GM19395 (cell line): ENCODE measurements at regions not wholly inside any gene's neighbourhood (a gene's known extent, or its start where the extent isn't known, plus 50 kb on each side); places are given as distances from the start of the nearest gene placed in this dataset.

Source experiments
- ATAC-seq: cut with Tn5 transposase; IDR thresholded peaks from one replicate; pipeline ENCODE4 v1.9.1; 2021; ENCODE audit warnings: mild to moderate bottlenecking, moderate library complexity; ENCODE audit not compliant: unreplicated experiment

DNA sequence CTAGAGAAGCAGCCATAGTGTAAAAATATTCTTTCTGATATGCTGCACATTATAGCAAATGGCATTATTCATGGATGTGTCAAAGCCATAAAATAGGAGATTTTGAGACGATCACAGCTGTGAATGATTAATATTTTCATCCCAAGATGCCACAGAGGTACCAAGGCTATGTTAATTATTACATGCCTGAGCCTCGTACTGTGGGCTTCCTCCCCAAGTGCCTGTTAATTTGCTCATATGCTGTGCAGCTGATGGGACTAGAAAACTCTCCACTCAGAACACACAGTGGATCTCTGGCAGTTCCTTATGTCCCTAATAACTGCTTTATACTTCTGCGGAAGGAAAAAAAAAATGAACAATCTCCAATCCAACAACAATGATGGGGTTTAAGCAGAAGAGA lies 184.9 kb upstream of the TSHZ2 start:
- no peak for ATAC-seq

DNA sequence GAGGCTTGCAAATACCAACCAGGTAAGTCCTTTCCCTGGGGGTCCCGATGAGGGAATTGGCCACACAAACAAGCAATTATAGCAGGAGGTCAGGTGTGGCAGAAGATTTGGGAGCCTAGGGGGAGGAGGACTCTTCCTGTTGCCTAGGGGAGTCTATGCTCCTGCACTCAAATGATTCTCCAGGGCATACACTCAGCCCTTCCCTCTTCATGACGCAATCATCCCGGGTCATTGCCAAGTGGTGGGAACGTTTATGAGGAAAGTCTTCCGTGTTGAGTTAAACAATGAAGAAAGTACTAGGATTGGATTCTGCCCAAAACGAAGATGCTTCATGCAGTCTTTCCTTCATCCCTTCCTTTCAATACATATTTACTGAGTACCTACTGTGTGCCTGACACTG lies 186.5 kb upstream of the TSHZ2 start:
- ATAC-seq = no peak

DNA sequence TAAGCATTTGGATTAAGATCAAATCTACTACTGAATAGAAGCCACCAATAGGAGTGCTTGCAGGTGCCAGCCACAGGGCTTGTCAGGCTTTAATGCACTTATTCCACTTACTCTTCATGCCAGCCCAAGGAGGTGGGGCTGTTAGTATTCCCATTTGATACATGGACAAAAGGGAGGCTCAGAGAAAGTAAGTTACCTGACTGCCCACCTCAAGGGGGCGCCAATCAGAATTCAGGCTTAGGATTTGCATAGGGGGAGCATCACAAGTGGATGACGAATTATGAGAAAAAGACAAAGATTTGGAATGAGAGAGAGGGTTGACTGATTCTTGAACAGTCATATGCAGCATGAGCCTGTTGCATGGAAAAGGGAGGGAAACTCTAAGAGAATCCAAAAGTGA lies 188.4 kb upstream of the TSHZ2 start:
- ATAC-seq = no peak

DNA sequence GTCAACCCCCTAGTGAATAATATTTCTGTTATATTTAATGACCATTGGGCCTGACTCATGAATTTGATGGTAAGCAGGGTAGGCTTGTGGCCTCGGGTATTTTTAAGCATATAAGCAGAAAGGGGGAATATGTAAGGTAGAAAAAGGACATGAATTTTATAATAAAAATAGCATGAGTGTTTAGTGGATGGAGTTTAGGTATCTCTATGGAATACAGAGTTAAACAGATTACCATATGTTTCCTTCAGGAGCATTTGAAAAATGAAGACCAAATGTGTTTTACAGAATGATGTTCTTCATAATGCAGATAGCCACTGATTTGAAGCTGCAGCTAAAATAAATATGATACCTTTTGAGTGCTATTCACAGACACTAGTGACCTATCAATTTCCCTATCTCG lies 191.7 kb upstream of the TSHZ2 start:
- no peak for ATAC-seq

DNA sequence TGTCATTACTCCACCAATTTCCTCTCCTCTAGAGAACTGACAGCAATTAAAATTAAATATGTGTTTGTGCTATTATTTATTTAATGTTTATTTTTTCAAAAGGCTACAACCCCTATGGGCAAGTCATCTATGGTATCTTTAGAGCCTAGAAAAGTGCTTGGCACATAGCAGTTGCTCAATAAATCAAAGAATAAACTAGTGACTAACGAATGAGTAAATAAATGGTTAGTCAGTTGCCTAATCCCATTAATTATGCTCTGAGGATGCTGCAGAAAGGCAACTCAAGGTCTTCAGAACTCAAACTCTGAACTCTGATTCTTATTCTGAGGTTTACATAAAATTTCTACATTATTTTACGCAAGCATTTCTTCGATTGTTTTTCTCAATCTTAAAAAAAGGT lies 193.0 kb upstream of the TSHZ2 start:
- ATAC-seq = no peak

DNA sequence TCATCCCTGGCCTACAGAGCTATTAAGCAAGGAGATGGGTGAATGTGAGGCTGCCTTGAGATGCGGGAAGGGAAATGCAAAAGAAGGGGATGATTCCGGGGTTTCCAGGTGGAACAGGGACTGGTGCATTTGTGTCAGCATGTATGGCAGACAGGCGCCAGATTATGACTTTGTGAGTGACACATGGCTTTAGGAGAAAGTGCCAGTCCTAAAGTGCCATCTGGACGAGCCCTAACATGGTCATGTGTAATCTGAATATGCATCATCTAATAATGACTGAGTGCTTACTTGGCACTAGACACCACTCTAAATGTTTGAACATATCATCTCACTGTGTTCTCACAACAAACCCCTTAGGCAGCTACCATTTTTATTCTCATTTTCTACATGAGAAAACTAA lies 195.0 kb upstream of the TSHZ2 start:
- no peak for ATAC-seq

DNA sequence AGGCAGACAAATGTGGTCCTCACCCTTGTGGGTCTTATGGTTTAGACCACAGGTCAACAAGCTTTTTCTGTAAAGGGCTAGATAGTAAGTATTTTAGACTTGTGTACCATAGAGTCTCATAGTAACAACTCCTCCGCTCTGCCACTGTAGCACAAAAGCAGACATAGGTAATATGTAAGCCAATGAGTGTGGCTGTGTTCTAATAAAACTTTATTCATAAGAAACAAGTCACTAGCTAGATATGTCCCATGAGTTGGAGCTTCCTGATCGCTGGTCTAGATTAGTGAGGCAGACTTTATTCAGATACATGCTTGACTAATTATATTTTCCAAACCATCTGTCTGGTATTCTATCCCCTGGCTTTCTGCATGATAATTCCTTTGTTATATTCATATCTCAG lies 196.4 kb upstream of the TSHZ2 start:
- no peak for ATAC-seq

DNA sequence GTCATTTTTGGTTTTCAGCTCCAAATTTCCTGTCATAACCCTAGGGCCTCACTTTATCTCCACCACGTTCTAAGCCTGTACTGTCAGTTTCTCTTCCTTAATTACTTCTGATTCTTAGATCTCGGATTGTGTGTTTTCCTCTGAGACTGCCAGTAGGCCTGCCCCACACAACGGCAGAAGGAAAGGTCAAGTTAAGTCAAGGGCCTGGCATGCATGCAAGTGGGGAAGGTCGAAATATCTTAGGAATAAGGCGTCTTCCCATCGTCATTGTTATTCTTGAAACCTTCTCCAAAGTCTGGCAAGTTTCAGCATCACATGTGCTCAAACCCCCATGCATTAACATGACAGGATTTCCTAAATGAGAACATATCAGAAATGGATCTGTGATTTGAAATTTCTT lies 203.5 kb upstream of the TSHZ2 start:
- no peak for ATAC-seq

DNA sequence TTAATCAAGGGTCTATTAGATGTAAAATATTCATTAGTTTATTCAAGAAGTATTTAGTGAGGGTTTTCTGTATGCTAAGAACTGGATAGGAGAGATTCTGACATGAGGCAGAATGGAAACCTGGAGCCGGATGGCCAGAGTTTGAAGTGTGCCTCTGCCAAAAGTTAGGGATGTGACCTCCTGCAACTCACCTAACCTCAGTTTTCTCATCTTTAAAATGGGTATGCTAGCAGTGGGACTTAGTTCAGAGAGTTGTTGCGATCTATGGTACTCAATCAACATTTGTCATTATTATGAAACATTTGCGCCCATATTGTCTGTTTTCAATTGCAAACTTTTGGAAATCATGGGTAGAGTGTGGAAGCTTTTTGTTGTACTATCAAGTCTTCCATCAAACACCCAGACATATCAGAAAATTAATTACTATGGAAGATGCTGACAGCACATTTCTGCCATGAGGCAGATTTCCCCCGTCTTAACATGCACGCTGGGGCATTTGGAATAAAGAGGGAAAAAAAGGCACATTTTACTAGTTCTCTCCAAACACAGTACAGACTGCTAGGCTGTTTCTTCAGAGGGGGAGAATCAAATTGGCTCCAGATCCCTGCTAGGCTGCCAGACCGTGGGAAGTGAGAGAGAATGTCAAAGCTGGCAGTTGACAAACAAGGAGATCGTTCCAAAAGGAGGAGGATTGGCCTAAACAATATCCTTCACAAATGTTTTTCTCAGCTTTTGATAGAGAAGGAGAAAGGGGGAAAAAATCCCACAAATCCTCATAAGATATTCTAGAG lies 205.3 kb upstream of the TSHZ2 start:
- no peak for ATAC-seq

DNA sequence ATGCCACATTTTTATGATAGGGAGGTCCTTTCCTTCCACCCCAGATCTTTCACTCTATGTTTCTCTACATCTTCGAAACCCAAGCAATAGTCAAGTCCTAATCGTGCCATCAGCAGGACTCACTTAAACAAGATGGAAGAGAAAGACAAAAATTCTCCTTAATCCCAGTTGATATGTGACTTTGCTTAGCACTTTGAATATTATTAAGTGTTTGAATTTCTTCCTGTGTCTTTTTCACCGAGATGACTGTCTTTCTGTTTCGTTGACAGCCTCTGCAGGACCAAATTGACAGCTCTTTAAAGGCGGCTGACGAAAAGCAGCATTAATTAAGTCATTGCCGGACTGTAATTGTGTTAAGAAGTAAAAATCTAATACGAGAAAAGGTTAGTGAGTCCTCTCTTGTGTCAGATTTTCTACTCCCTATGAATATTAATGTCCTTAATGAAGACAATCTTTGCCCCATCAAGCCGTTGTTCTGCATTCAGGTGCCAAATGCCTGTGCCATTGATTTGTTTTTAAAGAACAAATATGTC lies 208.8 kb upstream of the TSHZ2 start:
- ATAC-seq = no peak

DNA sequence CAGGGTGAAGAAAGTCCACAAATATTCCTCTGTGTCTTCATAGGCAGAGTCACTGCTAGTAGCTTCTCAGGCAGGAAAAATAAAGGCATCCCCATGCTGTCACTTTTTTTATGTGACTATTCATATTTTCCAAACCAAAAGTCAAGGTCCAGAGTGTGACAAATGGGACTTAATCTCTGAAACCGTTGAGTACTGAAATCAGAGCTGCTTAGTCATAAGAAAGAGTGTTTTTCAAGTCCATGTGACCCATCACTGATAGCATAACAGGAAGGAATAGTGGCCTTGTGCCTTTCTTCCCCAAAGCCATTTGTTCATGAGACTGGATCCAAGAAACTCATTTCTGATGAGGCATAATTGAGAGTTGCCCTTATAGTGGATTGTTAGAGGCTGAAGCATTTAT lies 210.3 kb upstream of the TSHZ2 start:
- ATAC-seq = no peak

DNA sequence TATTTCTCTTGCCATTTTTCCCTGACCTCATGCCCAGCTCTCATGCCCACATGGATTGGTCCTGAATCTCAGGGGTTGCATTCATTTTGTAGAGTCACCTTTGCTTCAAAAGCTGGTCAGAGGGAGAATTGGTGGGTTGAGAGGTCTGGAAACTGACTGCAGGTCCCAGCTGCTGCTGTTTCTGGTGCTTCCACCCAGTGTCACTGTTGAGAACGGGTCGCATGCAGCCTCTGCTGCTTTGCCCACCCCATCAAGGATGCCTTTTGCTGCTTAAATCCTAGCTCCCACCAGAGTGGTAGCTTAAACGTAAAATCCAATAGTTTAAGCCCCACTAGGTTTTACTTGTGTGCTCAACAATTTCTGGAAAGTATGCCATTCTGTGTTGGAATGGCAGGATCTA lies 211.4 kb upstream of the TSHZ2 start:
- no peak for ATAC-seq

DNA sequence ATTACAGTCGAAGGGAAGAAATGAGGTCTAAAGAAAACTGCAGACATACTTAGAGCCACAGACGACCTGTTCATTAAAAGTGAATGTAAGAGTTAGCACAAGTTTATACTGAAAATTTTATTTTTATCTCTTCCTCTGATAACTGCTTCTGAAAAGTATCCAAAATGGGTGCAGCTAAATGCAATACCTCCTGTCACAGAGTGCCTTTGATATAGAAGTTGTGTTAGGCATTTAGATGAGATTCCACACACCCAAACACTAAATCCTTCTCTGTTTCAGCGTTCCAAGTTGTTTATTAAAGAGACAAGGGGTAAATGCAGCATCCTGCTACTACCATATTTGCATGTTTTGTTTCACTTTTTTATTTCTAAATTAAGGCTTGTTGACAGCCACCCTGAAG lies 214.7 kb upstream of the TSHZ2 start:
- ATAC-seq = no peak

DNA sequence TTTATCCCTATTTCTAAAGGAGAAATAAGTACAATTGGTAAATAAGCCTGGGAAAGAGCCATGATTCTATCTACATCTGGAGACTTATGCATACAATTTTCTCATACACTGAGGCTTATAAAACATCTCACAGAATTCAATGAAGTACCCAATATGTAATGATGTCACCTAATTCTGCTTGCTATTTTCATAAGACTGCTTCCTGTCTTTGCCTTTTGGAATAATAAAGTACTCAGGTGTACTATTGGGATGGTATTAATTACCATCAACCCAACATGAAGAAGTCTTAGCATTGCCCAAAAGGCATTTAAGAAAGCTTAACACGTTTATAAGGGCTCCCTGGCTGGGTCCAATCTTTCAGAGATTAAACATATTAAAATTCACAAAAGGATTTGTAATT lies 216.4 kb upstream of the TSHZ2 start:
- ATAC-seq = no peak

DNA sequence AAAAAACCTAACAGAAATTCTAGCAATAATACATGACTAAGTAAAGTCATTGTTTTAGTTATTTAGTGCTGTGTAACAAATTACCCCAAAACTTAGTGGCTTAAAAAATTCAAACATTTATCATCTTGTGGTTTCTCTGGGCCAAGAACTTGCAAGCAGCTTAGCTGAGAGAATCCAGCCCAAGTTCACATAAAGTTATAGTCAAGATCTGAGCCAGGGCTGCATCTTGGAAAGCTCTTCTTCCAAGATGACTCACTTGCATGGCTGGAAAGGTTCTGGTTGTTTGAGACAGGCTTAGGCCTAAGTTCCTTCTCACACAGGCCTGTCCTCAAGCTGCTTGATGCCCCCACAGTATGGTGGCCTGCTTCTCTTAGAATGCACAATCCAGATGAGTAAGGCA lies 217.8 kb upstream of the TSHZ2 start:
- ATAC-seq = no peak

DNA sequence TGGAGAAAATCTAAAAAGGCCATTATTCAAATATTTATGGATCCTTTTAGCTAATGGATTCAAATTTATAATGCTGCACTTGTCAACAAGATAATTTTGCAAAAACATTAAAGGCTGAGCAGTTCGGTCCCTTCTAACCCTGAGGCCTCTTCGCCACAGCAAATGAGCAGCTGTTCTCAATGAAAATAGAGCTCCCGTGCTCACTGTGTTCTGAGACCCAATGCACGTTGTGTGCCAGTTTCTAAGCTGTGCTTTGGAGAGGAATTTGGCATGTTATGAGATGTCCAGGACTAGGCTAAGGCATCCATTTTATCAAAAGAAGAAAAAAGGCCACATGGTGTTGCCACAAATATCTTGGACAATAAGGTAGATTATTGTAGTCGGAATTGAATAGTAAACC lies 220.1 kb upstream of the TSHZ2 start:
- ATAC-seq = no peak

DNA sequence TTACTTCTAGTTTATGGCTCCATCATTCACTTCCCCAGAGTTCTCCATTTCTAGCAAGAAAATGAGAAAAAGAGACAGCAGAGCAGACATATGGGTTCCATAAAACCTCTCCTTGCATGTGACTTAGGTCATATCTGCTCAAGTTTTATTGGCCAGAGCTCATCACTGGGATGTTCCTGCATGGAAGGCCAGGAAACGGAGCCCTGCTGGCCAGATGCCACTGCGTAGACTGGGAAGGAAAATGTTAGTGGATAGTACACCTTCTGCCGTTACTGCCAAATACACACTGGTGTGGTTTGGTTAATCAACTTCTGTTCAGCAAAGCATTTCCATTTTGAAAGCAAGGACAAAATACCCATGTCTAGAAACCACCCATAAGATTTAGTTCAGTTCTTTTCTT lies 220.6 kb upstream of the TSHZ2 start:
- ATAC-seq = no peak

DNA sequence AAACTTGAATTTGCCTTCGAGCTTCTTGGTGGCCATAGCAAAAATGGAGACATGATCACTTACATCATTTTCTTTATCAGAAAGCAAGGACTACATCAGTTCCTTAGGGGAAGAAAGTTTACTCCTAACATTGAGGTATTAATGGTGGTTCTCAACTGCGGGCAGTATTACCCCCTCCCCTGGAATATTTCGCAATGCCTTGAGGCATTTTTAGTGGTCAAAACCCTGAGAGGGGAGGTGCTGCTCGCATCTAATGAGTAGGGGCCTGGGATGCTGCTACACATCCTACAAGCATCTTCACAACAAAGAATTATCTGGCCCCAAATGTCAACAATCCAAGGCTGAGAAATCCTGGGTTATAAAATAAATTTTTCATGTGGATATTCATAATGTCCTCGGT lies 222.2 kb upstream of the TSHZ2 start:
- no peak for ATAC-seq

DNA sequence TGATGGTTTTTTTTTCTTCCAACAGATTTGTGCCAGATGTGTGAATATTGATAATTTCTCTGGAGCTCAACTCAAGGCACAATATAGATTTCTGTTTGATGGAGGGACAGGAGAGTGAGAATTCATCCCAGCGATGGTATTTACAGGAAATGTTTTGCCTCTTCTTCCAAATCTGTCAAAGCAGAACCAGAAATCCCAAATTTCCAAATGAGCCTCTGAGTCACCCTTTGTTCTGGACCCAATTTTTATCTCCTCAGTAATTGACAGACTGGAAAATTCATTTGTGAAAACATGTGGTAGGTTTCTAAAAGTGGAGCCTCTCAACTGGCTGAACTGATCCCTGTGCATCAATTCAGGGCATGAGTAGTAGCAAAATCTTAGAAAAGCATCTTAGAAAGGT lies 223.2 kb upstream of the TSHZ2 start:
- ATAC-seq = no peak

DNA sequence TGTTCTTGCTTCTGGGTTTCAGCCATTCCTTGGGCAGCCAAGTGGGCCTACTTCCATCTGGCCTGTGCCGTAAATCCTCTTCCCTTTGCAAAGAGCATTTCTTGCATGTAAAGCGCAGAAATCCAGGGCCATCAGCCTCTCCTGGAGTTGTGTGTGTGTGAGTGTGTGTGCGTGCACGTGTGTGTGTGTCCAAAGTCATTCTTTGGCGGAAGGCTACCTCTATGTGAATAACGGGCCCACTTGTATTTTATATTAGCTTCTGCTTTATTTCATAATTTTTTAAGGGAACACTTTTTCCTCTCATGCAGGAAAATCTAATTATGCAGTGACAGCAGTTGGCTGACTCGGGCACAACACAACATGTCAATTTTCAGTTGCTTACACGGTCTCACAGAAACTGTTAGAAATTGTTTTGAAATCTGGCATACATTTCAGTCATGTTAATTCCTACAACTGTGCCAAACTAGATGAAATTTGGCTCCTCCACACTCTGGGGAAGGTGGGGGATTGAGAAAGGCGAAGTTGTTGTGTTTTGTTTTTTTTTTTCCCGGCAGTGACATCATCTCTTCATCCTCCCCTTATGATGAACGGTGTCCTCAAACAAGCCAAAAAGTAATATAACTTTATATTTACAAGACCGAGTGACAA lies 223.7 kb upstream of the TSHZ2 start:
- no peak for ATAC-seq

DNA sequence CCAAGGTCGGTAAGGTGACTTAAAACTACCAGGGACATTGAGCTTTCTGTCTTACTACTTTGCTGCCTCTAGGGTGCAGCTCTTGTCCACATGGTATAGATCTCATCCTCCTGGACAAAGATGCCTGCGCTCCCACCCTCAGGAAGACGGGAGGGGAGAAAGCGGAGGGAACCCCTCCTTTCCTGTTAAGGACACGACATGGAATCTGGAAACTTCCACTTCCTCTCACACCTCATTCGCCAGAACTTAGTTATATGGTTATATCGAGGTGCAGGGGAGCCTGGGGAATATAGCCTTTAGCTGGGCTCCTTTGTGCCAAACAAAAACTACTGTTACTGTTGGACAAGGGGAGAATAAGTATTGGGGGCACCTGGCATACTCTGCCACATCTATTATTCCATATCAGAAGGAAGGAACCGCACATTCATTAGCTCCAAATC lies 224.3 kb upstream of the TSHZ2 start:
- no peak for ATAC-seq

DNA sequence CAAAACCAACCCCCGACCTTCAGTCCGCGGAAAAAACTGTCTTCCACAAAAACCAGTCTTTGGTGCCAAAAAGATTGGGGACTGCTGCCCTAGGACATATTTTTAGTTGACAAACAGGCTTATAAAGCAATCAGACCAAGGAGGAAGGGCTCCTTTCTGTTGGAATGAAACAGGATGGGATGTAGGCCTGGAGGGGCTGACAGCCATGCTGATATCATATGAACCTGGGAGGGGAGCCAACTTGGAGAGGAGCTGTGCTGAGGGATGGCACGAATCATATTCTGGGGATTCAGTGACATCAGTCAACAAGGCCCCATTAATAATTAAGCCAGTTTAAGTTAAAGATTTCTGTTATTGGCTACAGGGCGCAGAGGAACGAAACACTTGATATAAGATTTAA lies 225.4 kb upstream of the TSHZ2 start:
- ATAC-seq = no peak

DNA sequence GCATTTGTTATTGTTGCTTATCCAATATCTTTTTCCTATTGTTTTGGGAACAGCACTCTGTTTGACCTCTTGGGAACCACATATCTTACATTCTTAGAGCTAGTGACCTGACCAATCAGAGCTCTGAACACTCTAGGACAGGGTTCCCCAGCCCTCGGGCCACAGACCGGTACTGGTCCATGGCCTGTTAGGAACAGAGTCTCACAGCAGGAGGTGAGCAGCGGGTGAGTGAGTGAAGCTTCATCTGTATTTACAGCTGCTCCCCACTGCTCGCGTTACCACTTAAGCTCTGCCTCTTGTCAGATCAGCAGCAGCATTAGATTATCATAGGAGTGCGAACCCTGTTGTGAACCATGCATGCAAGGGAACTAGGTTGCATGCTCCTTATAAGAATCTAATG lies 226.0 kb upstream of the TSHZ2 start:
- no peak for ATAC-seq
